ENCODE measurements at regions not wholly inside any gene's neighbourhood (a gene's known extent, or its start where the extent isn't known, plus 50 kb on each side); places are given as distances from the start of the nearest gene placed in this dataset.
A peak's percentile ranks its signal among the peaks of the same experiment; 100 is the strongest.

GRCh38 chr16:49014277-49015224 lies 267.1 kb downstream of the CBLN1 start:
- DNase-seq (ENCODE audit: low spot score): no peak

GRCh38 chr16:49013727-49014080 lies 267.9 kb downstream of the CBLN1 start:
- H3K4me1 ChIP-seq: peaks cover 0 to 16% of the 10 kb centered on the region in 2 donors
- H3K27ac ChIP-seq: no peak overlapping the region
- TF ChIP-seq CTCF (IDR thresholded peaks at IDR 0.05): no peak
- no peak for DNase-seq (ENCODE audit: low spot score)
- H3K27me3 ChIP-seq: no peaks in the 10 kb centered on the region
- no peaks in the 10 kb centered on the region for H3K9me3 ChIP-seq
- H3K4me3 ChIP-seq: no peak overlapping the region
- H3K36me3 ChIP-seq: no peaks in the 10 kb centered on the region

More at GRCh38 chr16:49014277-49015224, 267.1 kb downstream of the CBLN1 start:
- no peak for TF ChIP-seq CTCF (IDR thresholded peaks at IDR 0.05)
- Histone ChIP-seq H3K27ac (no peak overlapping the region), H3K36me3 (no peaks in the 10 kb centered on the region), H3K4me3 (no peak overlapping the region), H3K4me1 (peaks cover 0 to 16% of the 10 kb centered on the region in 2 donors), H3K9me3 (no peaks in the 10 kb centered on the region), H3K27me3 (no peaks in the 10 kb centered on the region)

GRCh38 chr16:49012961-49013726 lies 268.5 kb downstream of the CBLN1 start:
- H3K27ac ChIP-seq: no peak overlapping the region

GRCh38 chr16:49011901-49012300 lies 269.7 kb downstream of the CBLN1 start:
- no peaks in the 10 kb centered on the region for H3K36me3 ChIP-seq
- no peak overlapping the region for H3K27ac ChIP-seq
- peaks cover 0 to 16% of the 10 kb centered on the region in 2 donors for H3K4me1 ChIP-seq
- no peaks in the 10 kb centered on the region for H3K9me3 ChIP-seq
- no peak overlapping the region for H3K4me3 ChIP-seq
- no peak for DNase-seq (ENCODE audit: low spot score)
- no peak for TF ChIP-seq CTCF (IDR thresholded peaks at IDR 0.05)
- H3K27me3 ChIP-seq: no peaks in the 10 kb centered on the region

More at GRCh38 chr16:49012961-49013726, 268.5 kb downstream of the CBLN1 start:
- no peaks in the 10 kb centered on the region for H3K9me3 ChIP-seq
- H3K36me3 ChIP-seq: no peaks in the 10 kb centered on the region
- H3K4me1 ChIP-seq: peaks cover 0 to 16% of the 10 kb centered on the region in 2 donors
- no peak for DNase-seq (ENCODE audit: low spot score)
- no peak for TF ChIP-seq CTCF (IDR thresholded peaks at IDR 0.05)
- no peak overlapping the region for H3K4me3 ChIP-seq
- H3K27me3 ChIP-seq: no peaks in the 10 kb centered on the region

GRCh38 chr16:49010879-49011278 lies 270.8 kb downstream of the CBLN1 start:
- H3K27me3 ChIP-seq: no peaks in the 10 kb centered on the region
- H3K36me3 ChIP-seq: no peaks in the 10 kb centered on the region
- no peaks in the 10 kb centered on the region for H3K9me3 ChIP-seq
- peak overlapping the region in 1 of 2 donors; percentile 5 for H3K27ac ChIP-seq
- H3K4me1 ChIP-seq: peaks cover 0 to 16% of the 10 kb centered on the region in 2 donors
- H3K4me3 ChIP-seq: no peak overlapping the region
- DNase-seq (ENCODE audit: low spot score): no peak
- TF ChIP-seq CTCF (IDR thresholded peaks at IDR 0.05): no peak

Measured in right atrium auricular region (tissue), 2 donors.